ENCODE measurements at regions not wholly inside any gene's neighbourhood (a gene's known extent, or its start where the extent isn't known, plus 50 kb on each side); places are given as distances from the start of the nearest gene placed in this dataset.

DNA sequence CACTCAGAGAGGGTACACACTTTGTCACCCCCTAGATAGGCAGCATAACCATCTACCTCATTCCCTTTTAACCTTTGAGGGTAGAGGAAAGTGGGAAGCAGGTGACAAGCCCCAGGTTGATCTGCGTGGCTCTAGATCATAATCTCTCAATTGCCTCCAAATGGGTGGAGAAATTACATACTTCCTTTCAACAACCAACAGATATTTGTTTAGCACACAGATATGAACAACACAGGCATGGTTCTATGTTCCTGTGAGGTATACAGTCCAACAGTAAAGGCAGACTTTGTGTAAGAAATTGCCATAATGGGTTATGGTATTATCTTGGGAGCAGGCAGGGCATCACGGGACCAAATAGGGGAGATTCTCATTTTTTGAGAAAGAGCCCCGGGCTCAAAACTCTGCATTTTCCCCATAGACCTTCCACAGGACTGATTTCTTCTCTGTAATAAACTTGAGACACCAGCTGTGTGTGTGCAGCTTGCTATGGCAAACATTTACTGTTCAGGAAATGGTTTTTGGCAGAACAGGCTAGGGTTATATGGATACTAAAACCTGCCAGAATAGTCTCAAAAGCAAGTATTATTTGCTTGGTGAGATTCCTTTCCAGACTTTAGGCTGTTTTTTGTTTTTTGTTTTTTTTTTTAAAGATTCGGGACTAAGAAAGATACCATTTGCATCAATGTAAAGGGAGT lies 126.2 kb downstream of the CD164 start:
- Histone ChIP-seq H3K9me3 (ENCODE audit: control insufficient read depth, insufficient read depth, low read depth, low read length) (no peaks in the 10 kb centered on the region), H3K4me1 (ENCODE audit: control insufficient read depth, insufficient read depth, low read length) (no peaks in the 10 kb centered on the region), H3K4me3 (ENCODE audit: low read depth in 2 of 2, low read length in 2 of 2) (no peak overlapping the region), H3K27me3 (ENCODE audit: control insufficient read depth, insufficient read depth, low read length) (peaks cover 11% of the 10 kb centered on the region; the same call in 1 of the 2 replicates), H3K27ac (ENCODE audit: low read length) (no peak overlapping the region), H3K36me3 (ENCODE audit: control insufficient read depth, insufficient read depth, low read length) (no peaks in the 10 kb centered on the region)
- ChIA-PET CTCF (no interaction called here), POLR2A (interaction anchor here (0.6 kb wide), 1 partner anchor 98 kb away, joined by 3 read pairs; no protein-coding TSS in a partner anchor)
- no peak for DNase-seq (ENCODE audit: low read depth, low spot score)
- BruUV-seq (replicated peaks), result no TSS peak
- intact Hi-C loops (cut with micrococcal nuclease; ENCODE audit: unreplicated experiment), result no loop called here
- in situ Hi-C loops (cut with HindIII; ENCODE audit: low pct_unique_long_range_greater_than_20kb, low sequenced_read_pairs), result no loop called here
- TF ChIP-seq, protein P1, sequence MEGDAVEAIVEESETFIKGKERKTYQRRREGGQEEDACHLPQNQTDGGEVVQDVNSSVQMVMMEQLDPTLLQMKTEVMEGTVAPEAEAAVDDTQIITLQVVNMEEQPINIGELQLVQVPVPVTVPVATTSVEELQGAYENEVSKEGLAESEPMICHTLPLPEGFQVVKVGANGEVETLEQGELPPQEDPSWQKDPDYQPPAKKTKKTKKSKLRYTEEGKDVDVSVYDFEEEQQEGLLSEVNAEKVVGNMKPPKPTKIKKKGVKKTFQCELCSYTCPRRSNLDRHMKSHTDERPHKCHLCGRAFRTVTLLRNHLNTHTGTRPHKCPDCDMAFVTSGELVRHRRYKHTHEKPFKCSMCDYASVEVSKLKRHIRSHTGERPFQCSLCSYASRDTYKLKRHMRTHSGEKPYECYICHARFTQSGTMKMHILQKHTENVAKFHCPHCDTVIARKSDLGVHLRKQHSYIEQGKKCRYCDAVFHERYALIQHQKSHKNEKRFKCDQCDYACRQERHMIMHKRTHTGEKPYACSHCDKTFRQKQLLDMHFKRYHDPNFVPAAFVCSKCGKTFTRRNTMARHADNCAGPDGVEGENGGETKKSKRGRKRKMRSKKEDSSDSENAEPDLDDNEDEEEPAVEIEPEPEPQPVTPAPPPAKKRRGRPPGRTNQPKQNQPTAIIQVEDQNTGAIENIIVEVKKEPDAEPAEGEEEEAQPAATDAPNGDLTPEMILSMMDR (IDR thresholded peaks at IDR 0.05), result no peak
- TF ChIP-seq, protein P2, sequence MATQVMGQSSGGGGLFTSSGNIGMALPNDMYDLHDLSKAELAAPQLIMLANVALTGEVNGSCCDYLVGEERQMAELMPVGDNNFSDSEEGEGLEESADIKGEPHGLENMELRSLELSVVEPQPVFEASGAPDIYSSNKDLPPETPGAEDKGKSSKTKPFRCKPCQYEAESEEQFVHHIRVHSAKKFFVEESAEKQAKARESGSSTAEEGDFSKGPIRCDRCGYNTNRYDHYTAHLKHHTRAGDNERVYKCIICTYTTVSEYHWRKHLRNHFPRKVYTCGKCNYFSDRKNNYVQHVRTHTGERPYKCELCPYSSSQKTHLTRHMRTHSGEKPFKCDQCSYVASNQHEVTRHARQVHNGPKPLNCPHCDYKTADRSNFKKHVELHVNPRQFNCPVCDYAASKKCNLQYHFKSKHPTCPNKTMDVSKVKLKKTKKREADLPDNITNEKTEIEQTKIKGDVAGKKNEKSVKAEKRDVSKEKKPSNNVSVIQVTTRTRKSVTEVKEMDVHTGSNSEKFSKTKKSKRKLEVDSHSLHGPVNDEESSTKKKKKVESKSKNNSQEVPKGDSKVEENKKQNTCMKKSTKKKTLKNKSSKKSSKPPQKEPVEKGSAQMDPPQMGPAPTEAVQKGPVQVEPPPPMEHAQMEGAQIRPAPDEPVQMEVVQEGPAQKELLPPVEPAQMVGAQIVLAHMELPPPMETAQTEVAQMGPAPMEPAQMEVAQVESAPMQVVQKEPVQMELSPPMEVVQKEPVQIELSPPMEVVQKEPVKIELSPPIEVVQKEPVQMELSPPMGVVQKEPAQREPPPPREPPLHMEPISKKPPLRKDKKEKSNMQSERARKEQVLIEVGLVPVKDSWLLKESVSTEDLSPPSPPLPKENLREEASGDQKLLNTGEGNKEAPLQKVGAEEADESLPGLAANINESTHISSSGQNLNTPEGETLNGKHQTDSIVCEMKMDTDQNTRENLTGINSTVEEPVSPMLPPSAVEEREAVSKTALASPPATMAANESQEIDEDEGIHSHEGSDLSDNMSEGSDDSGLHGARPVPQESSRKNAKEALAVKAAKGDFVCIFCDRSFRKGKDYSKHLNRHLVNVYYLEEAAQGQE (IDR thresholded peaks at IDR 0.05; ENCODE audit: insufficient read depth in 1 of 2, low read depth in 2 of 2, low read length in 1 of 2), result no peak
- ATAC-seq, result no peak

DNA sequence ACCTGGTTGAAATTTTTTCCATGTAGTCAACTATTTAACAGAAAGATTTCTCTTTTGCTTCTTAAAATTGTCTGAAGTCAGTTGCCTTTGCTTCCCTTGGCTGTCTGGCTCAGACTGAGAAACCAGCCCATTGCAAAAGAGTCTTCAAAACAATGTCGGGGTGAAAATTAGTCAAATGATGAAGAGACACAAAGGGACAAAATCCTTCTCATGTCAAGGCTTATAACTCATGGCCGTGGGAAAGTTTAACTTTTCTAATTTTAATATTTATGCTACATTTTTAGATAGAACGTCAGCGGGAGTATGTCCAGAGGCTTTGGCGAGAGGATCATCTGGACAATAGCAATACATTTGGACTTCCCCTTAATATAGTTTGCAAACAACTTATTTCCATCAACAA lies 127.2 kb downstream of the CD164 start:
- Histone ChIP-seq H3K27ac (ENCODE audit: low read length) (no peak overlapping the region), H3K4me3 (ENCODE audit: low read depth in 2 of 2, low read length in 2 of 2) (no peak overlapping the region), H3K36me3 (ENCODE audit: control insufficient read depth, insufficient read depth, low read length) (no peaks in the 10 kb centered on the region), H3K4me1 (ENCODE audit: control insufficient read depth, insufficient read depth, low read length) (no peaks in the 10 kb centered on the region), H3K27me3 (ENCODE audit: control insufficient read depth, insufficient read depth, low read length) (peaks cover 11% of the 10 kb centered on the region; the same call in 1 of the 2 replicates), H3K9me3 (ENCODE audit: control insufficient read depth, insufficient read depth, low read depth, low read length) (no peaks in the 10 kb centered on the region)
- TF ChIP-seq, protein P1 (IDR thresholded peaks at IDR 0.05), result no peak
- TF ChIP-seq TCF7L2 (IDR thresholded peaks at IDR 0.05; ENCODE audit: low read depth, low read length) (no peak), SIN3A (IDR thresholded peaks at IDR 0.05; ENCODE audit: borderline replicate concordance, insufficient read depth, low read depth, low read length) (no peak), POLR2AphosphoS5 (IDR thresholded peaks at IDR 0.05; ENCODE audit: low read depth, low read length) (no peak)
- TF ChIP-seq, protein P2 (IDR thresholded peaks at IDR 0.05; ENCODE audit: insufficient read depth in 1 of 2, low read depth in 2 of 2, low read length in 1 of 2), result no peak
- in situ Hi-C loops (cut with HindIII; ENCODE audit: low pct_unique_long_range_greater_than_20kb, low sequenced_read_pairs), result no loop called here
- no TSS peak for BruUV-seq (replicated peaks)
- no peak for ATAC-seq
- ChIA-PET CTCF (no interaction called here), POLR2A (no interaction called here)
- intact Hi-C loops (cut with micrococcal nuclease; ENCODE audit: unreplicated experiment), result no loop called here
- DNase-seq (ENCODE audit: low read depth, low spot score), result no peak
